SK-N-SH (cell line): ENCODE measurements at regions not wholly inside any gene's neighbourhood (a gene's known extent, or its start where the extent isn't known, plus 50 kb on each side); places are given as distances from the start of the nearest gene placed in this dataset.

Experiments
- CTCF ChIA-PET: fragments of 300-600, 350-600 bp; formaldehyde crosslinking; extraction: SDS; loops from one replicate; lab custom pipeline; 2021; lab: Yijun Ruan, JAX
- POLR2A ChIA-PET: fragments of 350-600 bp; sonication (Branson Sonifier 250); formaldehyde crosslinking; extraction: SDS; loops from one replicate; lab custom pipeline; 2020; ENCODE audit warnings: antibody characterized with exemption, inconsistent platforms; lab: Yijun Ruan, JAX
- DNase-seq: peaks from one replicate; pipeline ENCODE4 v3.0.0; 2012
- H2AFZ ChIP-seq: fragments of 200-600 bp; sonication (generic); 2 replicates; pipeline ENCODE4 v1.8.1; 2016; ENCODE audit warnings: antibody characterized with exemption, mild to moderate bottlenecking, low read depth
- H3F3A ChIP-seq: fragments of 200-600 bp; sonication (generic); replicated peaks from 2 replicates; pipeline ENCODE3; 2016; ENCODE audit warnings: antibody characterized with exemption, mild to moderate bottlenecking; ENCODE audit not compliant: insufficient read depth
- H3K27ac ChIP-seq, 2 experiments: fragments of 200-500 bp in 1 of 2; fragments of 200-600 bp in 1 of 2; sonication (Bioruptor generic) in 1 of 2; sonication (generic), shearing (Covaris generic) in 1 of 2; 2 replicates each; pipeline versions ENCODE4 v1.5.1 to v1.6.1; 2014 to 2016; ENCODE audit warnings: low read depth in 2 of 2, inconsistent platforms in 1 of 2, low read length in 1 of 2, mild to moderate bottlenecking in 1 of 2, mixed read lengths in 1 of 2
- H3K27me3 ChIP-seq: fragments of 200-600 bp; sonication (generic), shearing (Covaris generic); 2 replicates; pipeline ENCODE4 v1.6.1; 2016; ENCODE audit warnings: mixed run types; ENCODE audit not compliant: insufficient read depth
- H3K36me3 ChIP-seq, 2 experiments: fragments of 200-500 bp in 1 of 2; fragments of 200-600 bp in 1 of 2; sonication (Bioruptor generic) in 1 of 2; sonication (generic) in 1 of 2; replicated peaks in 1 of 2; 2 replicates each; pipeline versions ENCODE3 to v1.5.1; 2014 to 2016; ENCODE audit warnings: low read length in 1 of 2, mild to moderate bottlenecking in 1 of 2; ENCODE audit not compliant: insufficient read depth in 2 of 2, control insufficient read depth in 1 of 2
- H3K4me1 ChIP-seq, 2 experiments: fragments of 200-500 bp in 1 of 2; fragments of 200-600 bp in 1 of 2; sonication (Bioruptor generic) in 1 of 2; sonication (generic), shearing (Covaris generic) in 1 of 2; 2 replicates each; pipeline versions ENCODE4 v1.5.1 to v1.6.1; 2014 to 2016; ENCODE audit warnings: low read depth in 1 of 2, low read length in 1 of 2, mixed run types in 1 of 2; ENCODE audit not compliant: insufficient read depth in 2 of 2, control insufficient read depth in 1 of 2
- H3K4me2 ChIP-seq: fragments of 200-600 bp; sonication (generic), shearing (Covaris generic); 2 replicates; pipeline ENCODE4 v1.6.1; 2017; ENCODE audit warnings: mixed run types
- H3K4me3 ChIP-seq, 2 experiments: fragments of 200-500 bp in 1 of 2; fragments of 200-600 bp in 1 of 2; sonication (Bioruptor generic) in 1 of 2; sonication (generic), shearing (Covaris generic) in 1 of 2; 2 replicates each; pipeline versions ENCODE4 v1.5.1 to v1.8.1; 2014 to 2016; ENCODE audit warnings: low read depth in 2 of 2, inconsistent platforms in 1 of 2, low read length in 1 of 2, mild to moderate bottlenecking in 1 of 2, mixed read lengths in 1 of 2, moderate library complexity in 1 of 2
- H3K79me2 ChIP-seq: fragments of 200-600 bp; sonication (generic); 2 replicates; pipeline ENCODE4 v1.8.1; 2017; ENCODE audit warnings: mild to moderate bottlenecking; ENCODE audit not compliant: insufficient read depth
- H3K9ac ChIP-seq: fragments of 200-600 bp; sonication (generic); 2 replicates; pipeline ENCODE4 v1.6.1; 2017; ENCODE audit warnings: mixed run types
- H3K9me2 ChIP-seq: fragments of 200-600 bp; sonication (generic); 2 replicates; pipeline ENCODE4 v1.6.1; 2017; ENCODE audit warnings: mixed run types
- H3K9me3 ChIP-seq: fragments of 200-600 bp; sonication (generic); 2 replicates; pipeline ENCODE4 v1.6.1; 2017; ENCODE audit warnings: mixed run types, mild to moderate bottlenecking, moderate library complexity
- H4K20me1 ChIP-seq: fragments of 200-600 bp; sonication (generic); 2 replicates; pipeline ENCODE4 v1.6.1; 2017; ENCODE audit warnings: mild to moderate bottlenecking, mixed run types; ENCODE audit not compliant: insufficient read depth
- CTCF ChIP-seq: fragments of 200-600 bp; sonication (generic); IDR thresholded peaks from 2 replicates; pipeline ENCODE4 v1.6.1; 2017; ENCODE audit warnings: antibody characterized with exemption, mild to moderate bottlenecking, moderate library complexity
- EP300 ChIP-seq, 2 experiments: IDR thresholded peaks; 2 replicates each; pipeline versions ENCODE4 v1.4.0 to v1.6.1; 2012; ENCODE audit warnings: borderline replicate concordance in 1 of 2, low read depth in 1 of 2, low read length in 1 of 2
- FOSL2 ChIP-seq: IDR thresholded peaks from 2 replicates; pipeline ENCODE4 v1.4.0; 2012; ENCODE audit warnings: low read depth, mild to moderate bottlenecking, moderate library complexity, borderline replicate concordance
- FOXM1 ChIP-seq: IDR thresholded peaks from 2 replicates; pipeline ENCODE4 v1.4.0; 2012; ENCODE audit warnings: low read depth, mild to moderate bottlenecking
- GABPA ChIP-seq: IDR thresholded peaks from 2 replicates; pipeline ENCODE4 v1.4.0; 2012; ENCODE audit warnings: low read depth, mild to moderate bottlenecking
- GATA2 ChIP-seq: sonication (generic); formaldehyde crosslinking; IDR thresholded peaks from 2 replicates; pipeline ENCODE4 v1.5.0; 2020; ENCODE audit warnings: mild to moderate bottlenecking, missing genetic modification reagents
- MXI1 ChIP-seq: IDR thresholded peaks from 2 replicates; pipeline ENCODE4 v1.6.1; 2012; ENCODE audit warnings: mild to moderate bottlenecking, low read depth, low read length, improper control_type of control experiment
- NFIC ChIP-seq: IDR thresholded peaks from 2 replicates; pipeline ENCODE4 v1.4.0; 2012; ENCODE audit warnings: borderline replicate concordance
- SMC3 ChIP-seq: IDR thresholded peaks from 2 replicates; pipeline ENCODE4 v1.6.1; 2012; ENCODE audit warnings: low read depth, low read length, improper control_type of control experiment
- YY1 ChIP-seq: IDR thresholded peaks from 2 replicates; pipeline ENCODE4 v1.4.0; 2012; ENCODE audit warnings: low read depth, mild to moderate bottlenecking
- ZBTB33 ChIP-seq: IDR thresholded peaks from 2 replicates; pipeline ENCODE4 v1.4.0; 2012; ENCODE audit warnings: low read depth, borderline replicate concordance
- WGBS: methylation state at CpG from one replicate; pipeline ENCODE4 v1.1.6; 2017; ENCODE audit warnings: low lambda C conversion rate; 5-methylcytosine and 5-hydroxymethylcytosine counted together
- TF ChIP-seq, protein P1 (sequence below): fragments of 150-350 bp; IDR thresholded peaks from 2 replicates; pipeline ENCODE4 v1.6.1; 2016; ENCODE audit warnings: mild to moderate bottlenecking, low read depth, low read length
- TF ChIP-seq, protein P2 (sequence below): IDR thresholded peaks from 2 replicates; pipeline ENCODE4 v1.4.0; 2012; ENCODE audit warnings: low read depth, borderline replicate concordance
- TF ChIP-seq, protein P3 (sequence below): fragments of 150-350 bp; IDR thresholded peaks from 2 replicates; pipeline ENCODE4 v1.6.1; 2017; ENCODE audit warnings: antibody characterized with exemption, low read length, low read depth, borderline replicate concordance
- TF ChIP-seq, protein P4 (sequence below): IDR thresholded peaks from 2 replicates; pipeline ENCODE4; 2012

- TF ChIP-seq EP300 (IDR thresholded peaks at IDR 0.05; ENCODE audit: borderline replicate concordance in 1 of 2, low read depth in 1 of 2, low read length in 1 of 2) (no peak), SMC3 (no peak), YY1 (no peak)
- TF ChIP-seq, protein P1, sequence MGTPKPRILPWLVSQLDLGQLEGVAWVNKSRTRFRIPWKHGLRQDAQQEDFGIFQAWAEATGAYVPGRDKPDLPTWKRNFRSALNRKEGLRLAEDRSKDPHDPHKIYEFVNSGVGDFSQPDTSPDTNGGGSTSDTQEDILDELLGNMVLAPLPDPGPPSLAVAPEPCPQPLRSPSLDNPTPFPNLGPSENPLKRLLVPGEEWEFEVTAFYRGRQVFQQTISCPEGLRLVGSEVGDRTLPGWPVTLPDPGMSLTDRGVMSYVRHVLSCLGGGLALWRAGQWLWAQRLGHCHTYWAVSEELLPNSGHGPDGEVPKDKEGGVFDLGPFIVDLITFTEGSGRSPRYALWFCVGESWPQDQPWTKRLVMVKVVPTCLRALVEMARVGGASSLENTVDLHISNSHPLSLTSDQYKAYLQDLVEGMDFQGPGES, result no peak
These were observed 480.7 kb upstream of the GYPC start (continued) for GRCh38 chr2:126175222-126175621.

DNA sequence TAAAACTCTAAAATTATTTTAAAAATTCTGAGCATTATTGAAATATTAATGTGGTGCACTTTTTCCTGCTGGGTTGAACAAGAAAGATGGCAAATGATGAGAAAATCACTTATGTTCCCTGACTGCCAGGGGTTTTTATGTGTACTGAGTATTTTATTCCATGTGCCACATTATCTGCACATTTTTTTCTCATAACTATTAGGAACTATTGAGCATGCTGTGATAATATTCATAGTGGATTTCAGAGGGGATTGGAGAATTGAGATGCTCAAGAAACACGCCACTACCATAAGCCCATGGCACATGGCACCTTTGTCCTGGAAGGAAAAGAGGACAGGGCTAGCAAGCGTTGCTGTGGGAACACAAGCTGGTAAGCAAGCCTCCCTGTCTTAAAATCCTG lies 478.5 kb upstream of the GYPC start:
- CTCF ChIA-PET, result no interaction called here
- H3K9me2 ChIP-seq, result no peaks in the 10 kb centered on the region
- TF ChIP-seq, protein P2, sequence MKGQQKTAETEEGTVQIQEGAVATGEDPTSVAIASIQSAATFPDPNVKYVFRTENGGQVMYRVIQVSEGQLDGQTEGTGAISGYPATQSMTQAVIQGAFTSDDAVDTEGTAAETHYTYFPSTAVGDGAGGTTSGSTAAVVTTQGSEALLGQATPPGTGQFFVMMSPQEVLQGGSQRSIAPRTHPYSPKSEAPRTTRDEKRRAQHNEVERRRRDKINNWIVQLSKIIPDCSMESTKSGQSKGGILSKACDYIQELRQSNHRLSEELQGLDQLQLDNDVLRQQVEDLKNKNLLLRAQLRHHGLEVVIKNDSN, result no peak
- TF ChIP-seq FOSL2 (no peak), ZBTB33 (no peak), MXI1 (no peak), NFIC (no peak)
- TF ChIP-seq, protein P3, sequence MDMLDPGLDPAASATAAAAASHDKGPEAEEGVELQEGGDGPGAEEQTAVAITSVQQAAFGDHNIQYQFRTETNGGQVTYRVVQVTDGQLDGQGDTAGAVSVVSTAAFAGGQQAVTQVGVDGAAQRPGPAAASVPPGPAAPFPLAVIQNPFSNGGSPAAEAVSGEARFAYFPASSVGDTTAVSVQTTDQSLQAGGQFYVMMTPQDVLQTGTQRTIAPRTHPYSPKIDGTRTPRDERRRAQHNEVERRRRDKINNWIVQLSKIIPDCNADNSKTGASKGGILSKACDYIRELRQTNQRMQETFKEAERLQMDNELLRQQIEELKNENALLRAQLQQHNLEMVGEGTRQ, result no peak
- TF ChIP-seq, all 33 proteins: peak for 0
- no peak overlapping the region for H2AFZ ChIP-seq
- no peak overlapping the region for H3K4me3 ChIP-seq
- H3K4me2 ChIP-seq, result no peak overlapping the region
- no peaks in the 10 kb centered on the region for H3F3A ChIP-seq
- H3K36me3 ChIP-seq, result no peaks in the 10 kb centered on the region
- DNase-seq, result no peak
- H3K9me3 ChIP-seq, result no peaks in the 10 kb centered on the region
- no peaks in the 10 kb centered on the region for H3K27me3 ChIP-seq
- no peaks in the 10 kb centered on the region for H3K79me2 ChIP-seq
- POLR2A ChIA-PET, result no interaction called here
- no peak overlapping the region for H3K9ac ChIP-seq
- WGBS, result 0% methylated on average over 2 of the region's 2 CpGs
- no peaks in the 10 kb centered on the region for H4K20me1 ChIP-seq
- H3K4me1 ChIP-seq, result no peaks in the 10 kb centered on the region
- H3K27ac ChIP-seq, result no peak overlapping the region

- Histone ChIP-seq H3K79me2 (no peaks in the 10 kb centered on the region), H3K4me2 (no peak overlapping the region), H3K9me2 (no peaks in the 10 kb centered on the region), H2AFZ (no peak overlapping the region), H3K4me3 (no peak overlapping the region), H4K20me1 (no peaks in the 10 kb centered on the region), H3K4me1 (no peaks in the 10 kb centered on the region), H3K9me3 (no peaks in the 10 kb centered on the region), H3F3A (no peaks in the 10 kb centered on the region), H3K27me3 (no peaks in the 10 kb centered on the region), H3K9ac (no peak overlapping the region), H3K27ac (no peak overlapping the region), H3K36me3 (no peaks in the 10 kb centered on the region)
- CTCF ChIA-PET, result no interaction called here
- no peak for DNase-seq
- WGBS, result 9% methylated on average over 4 of the region's 4 CpGs
- POLR2A ChIA-PET, result no interaction called here
- no peak for TF ChIP-seq EP300 (IDR thresholded peaks at IDR 0.05; ENCODE audit: borderline replicate concordance in 1 of 2, low read depth in 1 of 2, low read length in 1 of 2)
- TF ChIP-seq ZBTB33, result no peak
- no peak for TF ChIP-seq CTCF
- no peak for TF ChIP-seq GATA2 (CRISPR knock-in tag)
- TF ChIP-seq, protein P4, sequence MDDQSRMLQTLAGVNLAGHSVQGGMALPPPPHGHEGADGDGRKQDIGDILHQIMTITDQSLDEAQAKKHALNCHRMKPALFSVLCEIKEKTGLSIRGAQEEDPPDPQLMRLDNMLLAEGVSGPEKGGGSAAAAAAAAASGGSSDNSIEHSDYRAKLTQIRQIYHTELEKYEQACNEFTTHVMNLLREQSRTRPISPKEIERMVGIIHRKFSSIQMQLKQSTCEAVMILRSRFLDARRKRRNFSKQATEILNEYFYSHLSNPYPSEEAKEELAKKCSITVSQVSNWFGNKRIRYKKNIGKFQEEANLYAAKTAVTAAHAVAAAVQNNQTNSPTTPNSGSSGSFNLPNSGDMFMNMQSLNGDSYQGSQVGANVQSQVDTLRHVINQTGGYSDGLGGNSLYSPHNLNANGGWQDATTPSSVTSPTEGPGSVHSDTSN, result no peak
- no peak for TF ChIP-seq GABPA
- no peak for TF ChIP-seq SMC3
- no peak for TF ChIP-seq FOXM1
These were observed 468.3 kb upstream of the GYPC start for GRCh38 chr2:126187668-126188067.
